Choroid plexus epithelial cell (primary cell): ENCODE measurements at regions not wholly inside any gene's neighbourhood (a gene's known extent, or its start where the extent isn't known, plus 50 kb on each side); places are given as distances from the start of the nearest gene placed in this dataset.

Source experiments
- DNase-seq: peaks from one replicate; pipeline ENCODE4 v3.0.0-alpha.2; 2010; ENCODE audit warnings: low read depth
- H3K4me3 ChIP-seq: 2 replicates; pipeline ENCODE4 v1.5.1; 2011; ENCODE audit warnings: low read depth, mild to moderate bottlenecking, control low read depth, low read length, moderate library complexity
- TF ChIP-seq, protein P1 (sequence below): conservative IDR thresholded peaks from 2 replicates; pipeline ENCODE4 v1.5.1; 2011; ENCODE audit warnings: low read depth, mild to moderate bottlenecking, control low read depth, inconsistent platforms, low read length, moderate library complexity

DNA sequence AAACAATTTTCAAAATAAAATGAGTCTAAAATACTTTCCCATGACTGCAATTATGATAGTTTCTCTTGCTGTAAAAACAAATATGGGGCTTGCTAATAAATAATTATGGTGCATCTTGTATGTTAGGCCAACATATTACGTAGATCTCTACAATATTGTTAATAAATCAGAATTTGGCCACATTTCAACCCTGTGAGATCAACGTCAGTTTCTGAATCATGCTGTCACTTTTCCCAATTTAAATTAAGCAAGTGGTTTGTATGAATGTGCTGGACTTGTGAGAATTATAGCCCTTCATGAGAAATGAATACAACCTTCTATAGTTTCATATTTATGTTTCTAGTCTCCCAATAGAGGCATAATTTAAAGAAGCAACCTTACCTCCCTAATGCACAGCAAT is 808.9 kb downstream of the SUCLG1 start:
- no peak for DNase-seq
- TF ChIP-seq, protein P1, sequence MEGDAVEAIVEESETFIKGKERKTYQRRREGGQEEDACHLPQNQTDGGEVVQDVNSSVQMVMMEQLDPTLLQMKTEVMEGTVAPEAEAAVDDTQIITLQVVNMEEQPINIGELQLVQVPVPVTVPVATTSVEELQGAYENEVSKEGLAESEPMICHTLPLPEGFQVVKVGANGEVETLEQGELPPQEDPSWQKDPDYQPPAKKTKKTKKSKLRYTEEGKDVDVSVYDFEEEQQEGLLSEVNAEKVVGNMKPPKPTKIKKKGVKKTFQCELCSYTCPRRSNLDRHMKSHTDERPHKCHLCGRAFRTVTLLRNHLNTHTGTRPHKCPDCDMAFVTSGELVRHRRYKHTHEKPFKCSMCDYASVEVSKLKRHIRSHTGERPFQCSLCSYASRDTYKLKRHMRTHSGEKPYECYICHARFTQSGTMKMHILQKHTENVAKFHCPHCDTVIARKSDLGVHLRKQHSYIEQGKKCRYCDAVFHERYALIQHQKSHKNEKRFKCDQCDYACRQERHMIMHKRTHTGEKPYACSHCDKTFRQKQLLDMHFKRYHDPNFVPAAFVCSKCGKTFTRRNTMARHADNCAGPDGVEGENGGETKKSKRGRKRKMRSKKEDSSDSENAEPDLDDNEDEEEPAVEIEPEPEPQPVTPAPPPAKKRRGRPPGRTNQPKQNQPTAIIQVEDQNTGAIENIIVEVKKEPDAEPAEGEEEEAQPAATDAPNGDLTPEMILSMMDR: no peak
- no peak overlapping the region for H3K4me3 ChIP-seq

DNA sequence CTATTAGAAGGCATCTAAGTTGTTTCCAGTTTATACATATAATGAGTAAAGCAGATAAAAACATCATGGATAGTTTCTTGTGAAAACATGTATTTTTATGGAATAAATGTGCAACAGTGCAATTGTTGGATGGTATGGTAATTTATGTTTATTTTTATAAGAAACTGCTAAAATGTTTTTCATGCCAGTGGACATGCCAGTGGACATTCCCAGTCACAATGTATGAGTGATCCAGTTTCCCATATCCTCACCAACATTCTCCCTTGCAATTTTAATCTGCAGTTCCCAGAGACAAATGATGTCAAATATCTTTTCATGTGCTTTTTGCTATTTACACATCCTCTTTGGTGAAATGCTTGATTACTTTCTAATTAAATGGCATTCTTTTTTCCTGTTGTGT is 818.6 kb downstream of the SUCLG1 start:
- DNase-seq: no peak
- no peak overlapping the region for H3K4me3 ChIP-seq
- TF ChIP-seq, protein P1: no peak

DNA sequence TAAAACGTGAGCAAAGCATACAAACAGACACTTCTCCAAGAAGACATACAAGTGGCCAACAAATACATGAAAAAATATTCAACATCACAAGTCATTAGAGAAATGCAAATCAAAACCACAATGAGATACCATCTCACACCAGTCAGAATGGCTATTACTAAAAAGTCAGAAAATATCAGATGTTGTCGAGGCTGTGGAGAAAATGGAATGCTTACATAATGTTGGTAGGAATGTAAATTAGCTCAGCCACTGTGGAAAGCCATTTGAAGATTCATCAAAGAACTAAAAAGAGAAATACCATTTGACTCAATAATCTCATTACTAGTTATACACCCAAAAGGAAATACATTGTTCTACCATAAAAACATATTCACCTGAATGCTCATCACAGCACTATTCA is 825.7 kb downstream of the SUCLG1 start:
- DNase-seq: no peak
- TF ChIP-seq, protein P1: no peak

DNA sequence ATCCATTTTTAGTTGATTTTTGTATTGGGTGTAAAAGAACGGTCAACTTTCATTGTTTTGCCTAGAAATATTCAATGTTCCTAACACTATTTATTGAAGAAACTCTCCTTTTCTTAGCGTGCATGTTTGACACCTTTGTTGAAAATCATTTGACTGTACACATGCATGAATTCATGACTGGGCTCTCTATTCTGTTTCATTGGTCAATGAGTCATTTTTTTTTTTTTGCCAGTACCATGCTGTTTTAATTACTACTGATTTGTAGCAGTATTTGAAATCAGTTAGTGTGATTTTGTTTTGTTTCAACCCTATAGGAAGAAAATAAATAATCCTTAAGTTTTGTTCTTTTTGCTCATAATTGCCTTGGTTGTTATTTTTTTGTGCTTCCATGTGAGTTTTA is 828.7 kb downstream of the SUCLG1 start:
- DNase-seq: no peak
- no peak overlapping the region for H3K4me3 ChIP-seq
- TF ChIP-seq, protein P1: no peak

More for the DNA sequence above, 825.7 kb downstream of the SUCLG1 start:
- no peak overlapping the region for H3K4me3 ChIP-seq

DNA sequence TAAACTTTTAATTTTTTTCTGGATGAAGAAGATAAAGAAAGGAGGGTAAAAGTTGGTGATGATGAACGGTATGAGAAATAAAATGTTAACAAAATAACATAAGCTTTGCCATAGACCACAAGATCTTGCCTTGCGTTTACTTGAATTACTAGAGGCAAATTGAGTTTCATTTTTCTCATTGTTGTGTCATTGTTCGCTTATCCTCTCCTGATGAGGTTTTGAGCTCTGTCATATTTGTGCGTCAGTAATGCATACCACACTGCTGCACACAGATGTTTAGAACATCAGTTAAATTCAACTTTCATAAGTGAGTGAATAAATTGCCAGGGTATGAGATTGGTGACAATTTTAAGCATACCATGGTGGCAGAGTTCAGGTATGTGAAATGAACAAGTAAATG is 843.6 kb downstream of the SUCLG1 start:
- DNase-seq: no peak
- no peak overlapping the region for H3K4me3 ChIP-seq
- TF ChIP-seq, protein P1: no peak

DNA sequence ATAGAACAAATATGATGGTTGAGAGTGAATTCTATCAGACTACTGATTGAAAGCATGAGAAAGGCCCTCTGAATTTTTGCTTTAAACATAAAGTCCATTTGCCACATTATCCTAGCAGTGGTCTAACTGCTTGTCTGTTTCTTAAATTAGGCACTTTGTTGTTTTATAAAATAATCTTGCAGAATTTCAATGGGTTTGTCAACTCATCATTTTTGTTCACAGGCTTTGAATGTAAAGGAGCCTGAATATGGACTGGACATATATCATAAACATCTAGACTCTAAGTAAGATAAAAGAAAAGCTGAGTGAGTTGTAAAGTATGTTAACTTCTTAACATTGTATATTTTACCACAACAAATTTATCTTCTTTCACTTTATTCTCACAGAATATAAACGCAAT is 845.9 kb downstream of the SUCLG1 start:
- TF ChIP-seq, protein P1: no peak
- DNase-seq: no peak
- no peak overlapping the region for H3K4me3 ChIP-seq

DNA sequence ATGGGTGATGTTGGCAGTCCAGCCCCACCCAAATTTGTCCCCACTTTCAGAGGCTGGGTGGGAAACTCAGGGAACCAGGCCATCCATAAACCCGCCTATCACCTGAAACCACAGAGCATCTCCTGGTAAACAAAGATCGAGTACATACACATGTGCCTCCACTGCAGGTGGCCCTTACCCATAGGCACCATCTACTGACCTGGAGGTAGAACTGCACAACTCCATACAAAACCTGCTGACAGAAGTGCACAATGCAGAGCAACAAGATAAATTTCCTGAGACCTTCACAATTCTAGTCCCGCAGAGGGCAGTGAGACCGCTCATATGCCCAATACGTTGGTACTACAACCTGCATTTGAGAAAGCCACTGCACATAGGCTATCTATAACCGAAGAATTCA is 856.3 kb downstream of the SUCLG1 start:
- TF ChIP-seq, protein P1: no peak
- DNase-seq: no peak
- no peak overlapping the region for H3K4me3 ChIP-seq
